HG03520 (cell line): ENCODE measurements at regions not wholly inside any gene's neighbourhood (a gene's known extent, or its start where the extent isn't known, plus 50 kb on each side); places are given as distances from the start of the nearest gene placed in this dataset.
A peak's percentile ranks its signal among the peaks of the same experiment; 100 is the strongest.
"Not testable (repeated sequence)": the region's sequence is repeated elsewhere in the genome, so short reads cannot be mapped to it uniquely, and the experiment has no call there.

Experiments used
- ATAC-seq: cut with Tn5 transposase; IDR thresholded peaks from one replicate; pipeline ENCODE4 v1.9.1; 2021; ENCODE audit warnings: mild to moderate bottlenecking, moderate library complexity; ENCODE audit not compliant: unreplicated experiment

DNA sequence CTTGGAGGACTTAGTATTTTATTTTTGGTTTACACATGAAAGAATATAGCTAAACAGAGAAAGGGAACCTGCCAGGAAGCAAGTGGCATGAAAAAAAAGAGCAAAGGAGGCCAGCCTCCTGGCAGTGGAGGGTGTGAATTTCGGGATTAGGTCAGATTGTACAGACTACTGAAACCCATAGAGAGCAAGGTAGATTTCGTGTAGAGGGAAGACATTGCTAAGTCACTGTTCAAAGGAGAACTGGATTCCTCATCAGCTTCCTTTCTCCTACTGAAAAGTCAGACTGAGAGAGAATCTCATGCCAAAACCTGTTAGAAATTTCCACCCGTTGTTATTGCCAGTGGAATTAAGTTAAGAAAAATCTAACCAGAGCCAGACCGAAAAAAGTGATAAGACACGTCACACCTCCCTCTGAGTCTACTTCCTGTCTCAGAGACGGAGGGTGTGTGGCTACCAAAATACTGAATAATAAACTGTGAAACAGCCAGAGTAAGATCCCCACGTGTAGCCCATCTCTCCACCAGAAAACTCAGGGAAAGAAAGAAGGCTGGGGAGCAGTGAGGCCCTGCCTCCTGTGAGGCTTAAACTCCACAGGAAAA is 118.8 kb downstream of the SKIDA1 start:
- no peak for ATAC-seq

DNA sequence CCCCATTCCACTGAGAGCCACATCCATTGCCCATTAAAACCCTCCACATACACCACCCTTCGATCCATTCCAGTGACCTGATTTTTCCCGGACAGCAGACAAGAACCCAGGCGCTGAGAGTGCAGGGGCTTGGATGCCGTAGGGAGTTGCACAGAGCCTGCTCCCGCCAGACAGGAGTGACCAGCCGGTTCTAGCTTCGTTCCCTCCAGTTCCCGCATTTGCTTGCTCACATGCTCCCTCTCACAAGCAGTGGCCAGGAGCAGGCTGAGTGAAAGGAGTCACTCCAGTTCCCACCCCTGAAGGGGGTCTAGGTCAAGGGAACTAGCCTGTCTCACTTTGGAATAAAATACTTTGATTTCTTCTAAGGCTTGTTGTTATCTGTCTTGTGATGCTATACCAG is 119.5 kb downstream of the SKIDA1 start:
- ATAC-seq = no peak

DNA sequence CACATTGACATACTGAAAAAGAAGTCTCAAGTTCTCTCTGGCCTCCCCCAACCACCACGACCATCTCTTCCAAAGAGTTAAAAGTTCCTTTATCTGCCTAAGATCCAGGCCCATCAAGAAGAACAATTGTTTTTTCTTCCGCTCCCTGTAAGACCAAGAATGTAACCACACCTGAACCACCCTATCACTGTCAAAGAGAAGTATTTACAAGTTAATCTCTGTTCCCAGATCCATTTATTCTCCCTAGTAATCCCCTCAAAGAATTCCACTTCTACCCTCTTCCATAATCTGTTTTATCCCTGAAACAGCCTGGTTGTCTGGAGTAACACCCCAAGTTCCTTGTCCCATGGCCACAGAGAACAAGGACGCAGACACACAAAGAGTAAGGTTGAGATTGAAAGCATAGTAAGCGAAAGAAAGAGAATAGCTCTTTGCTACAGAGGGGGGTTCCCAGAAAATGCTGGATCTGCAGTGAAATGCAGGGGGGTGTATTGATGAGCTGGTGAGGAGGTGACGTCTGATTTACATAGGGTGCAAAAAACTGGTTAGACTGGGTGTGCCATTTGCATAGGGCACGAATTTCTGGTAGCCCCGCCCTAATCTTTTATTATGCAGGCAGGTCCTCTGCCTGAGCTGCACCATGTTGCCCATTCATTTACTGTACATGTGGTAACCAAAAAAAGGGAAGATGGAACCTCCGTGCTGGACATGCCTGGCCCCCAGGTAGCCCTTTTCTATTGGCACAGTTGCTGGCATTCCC is 122.0 kb downstream of the SKIDA1 start:
- ATAC-seq = no peak

DNA sequence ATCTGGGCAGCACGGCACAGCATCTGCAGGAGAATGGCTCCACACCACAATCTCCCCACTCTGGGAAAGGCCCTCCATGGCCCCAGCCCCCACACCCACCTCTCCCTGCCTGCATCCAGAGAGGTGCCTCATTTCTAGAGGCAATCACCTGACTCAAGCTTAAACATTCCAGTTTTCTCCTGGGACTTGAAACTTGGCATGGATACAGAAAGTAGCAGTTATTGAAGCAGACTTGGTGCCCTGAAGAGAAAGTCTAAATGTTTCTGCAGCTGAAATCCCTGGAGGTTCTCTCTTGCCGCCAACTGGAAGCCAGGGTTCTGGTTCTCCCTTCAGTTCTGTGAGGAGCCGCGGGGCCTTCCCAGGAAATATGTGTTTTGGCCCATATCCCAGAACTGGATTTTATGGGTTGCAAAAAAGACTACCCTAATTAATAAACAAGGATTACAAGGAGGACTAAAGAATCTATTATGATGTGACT is 122.8 kb downstream of the SKIDA1 start:
- no peak for ATAC-seq

DNA sequence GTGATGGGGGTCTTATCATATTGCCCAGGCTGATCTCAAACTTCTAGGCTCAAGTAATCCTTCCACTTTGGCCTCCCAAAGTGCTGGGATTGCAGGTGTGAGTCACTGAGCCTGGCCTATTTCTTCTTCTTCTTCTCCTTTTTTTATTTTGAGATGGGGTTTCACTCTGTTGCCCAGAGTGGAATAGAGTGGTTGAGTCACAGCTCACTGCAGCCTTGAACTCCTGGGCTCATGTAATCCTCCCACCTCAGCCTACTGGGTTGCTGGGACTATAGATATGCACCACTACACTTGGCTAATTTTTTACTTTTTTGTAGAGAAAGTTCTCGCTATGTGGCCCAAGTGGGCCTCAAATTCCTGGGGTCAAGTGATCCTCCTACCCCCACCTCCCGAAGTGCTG is 124.3 kb downstream of the SKIDA1 start:
- ATAC-seq = no peak

DNA sequence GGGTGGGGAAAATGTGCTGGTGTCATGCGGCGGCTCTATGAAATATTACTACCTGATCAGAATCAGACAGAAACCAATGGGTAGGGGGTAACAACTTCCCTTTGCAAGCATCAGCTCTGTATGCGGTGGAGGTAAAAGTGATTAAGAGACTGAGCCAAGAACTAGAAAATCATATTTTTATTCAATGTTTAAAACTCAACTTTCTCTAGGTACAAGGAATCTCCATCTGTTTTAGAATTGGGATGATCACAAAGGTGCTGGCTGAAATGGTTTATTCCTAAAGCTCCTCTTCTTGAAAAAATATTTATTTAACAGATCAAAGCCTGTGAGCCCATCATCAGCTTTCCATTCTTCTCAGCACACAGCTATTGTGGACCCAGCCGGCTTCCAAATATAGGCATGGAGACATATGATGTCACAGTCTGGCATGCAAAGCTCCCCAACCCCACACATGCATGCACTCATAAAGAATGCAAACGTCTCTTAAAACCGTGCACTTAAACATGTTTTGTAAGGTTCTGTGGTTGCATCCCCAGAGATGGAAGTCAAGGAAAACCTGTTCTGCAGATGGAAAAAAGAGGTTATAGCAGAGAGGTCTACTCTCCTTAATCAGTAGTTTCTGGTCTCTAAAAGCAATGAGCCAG is 126.0 kb downstream of the SKIDA1 start:
- ATAC-seq = no peak

DNA sequence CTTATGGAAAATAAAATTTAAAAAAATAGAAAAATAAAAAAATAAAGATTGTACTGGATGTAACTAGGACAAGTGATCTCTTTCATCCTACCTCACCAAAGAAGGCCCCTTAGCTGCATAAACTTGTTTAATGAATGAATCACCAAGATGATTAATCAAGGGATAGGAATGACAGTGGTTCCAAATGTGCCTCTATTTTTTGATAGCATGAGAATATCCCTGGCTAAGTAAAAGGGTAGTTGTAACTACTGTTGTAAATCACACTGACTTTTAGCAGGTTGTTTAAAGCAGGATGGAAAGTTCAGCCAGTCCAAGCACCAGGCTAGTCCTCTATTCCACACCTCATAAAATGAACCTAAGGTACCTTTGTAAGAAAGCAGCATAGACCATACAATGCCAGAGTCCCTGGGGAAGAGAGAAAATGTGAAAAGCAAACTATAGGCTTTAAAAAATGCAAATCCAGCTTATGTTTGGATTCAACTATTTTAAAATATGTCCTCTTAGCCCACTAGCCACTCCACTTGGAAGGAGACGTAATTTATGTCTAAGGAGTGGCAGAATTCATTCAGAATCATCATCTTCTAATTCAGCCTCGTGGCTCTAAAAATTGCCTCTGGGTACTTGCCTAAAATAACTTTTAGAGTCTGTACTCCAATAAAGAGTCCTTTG is 126.8 kb downstream of the SKIDA1 start:
- ATAC-seq = no peak

DNA sequence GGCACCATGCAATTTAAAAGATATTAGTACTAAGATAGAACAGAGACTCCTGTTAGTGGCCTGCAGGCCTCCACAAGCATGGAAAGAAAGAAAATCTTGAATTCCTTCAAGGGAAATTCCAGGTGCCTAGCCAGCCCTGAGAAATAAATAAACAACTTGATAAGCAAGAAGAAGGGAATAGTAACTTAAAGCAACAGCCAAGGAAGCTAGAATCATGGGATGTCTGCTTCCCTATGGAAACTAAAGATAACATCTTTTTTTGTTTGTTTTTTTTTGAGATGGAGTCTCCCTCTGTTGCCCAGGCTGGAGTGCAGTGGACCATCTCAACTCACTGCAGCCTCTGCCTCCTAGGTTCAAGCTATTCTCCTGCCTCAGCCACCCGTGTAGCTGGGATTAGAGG is 128.6 kb downstream of the SKIDA1 start:
- ATAC-seq = no peak

DNA sequence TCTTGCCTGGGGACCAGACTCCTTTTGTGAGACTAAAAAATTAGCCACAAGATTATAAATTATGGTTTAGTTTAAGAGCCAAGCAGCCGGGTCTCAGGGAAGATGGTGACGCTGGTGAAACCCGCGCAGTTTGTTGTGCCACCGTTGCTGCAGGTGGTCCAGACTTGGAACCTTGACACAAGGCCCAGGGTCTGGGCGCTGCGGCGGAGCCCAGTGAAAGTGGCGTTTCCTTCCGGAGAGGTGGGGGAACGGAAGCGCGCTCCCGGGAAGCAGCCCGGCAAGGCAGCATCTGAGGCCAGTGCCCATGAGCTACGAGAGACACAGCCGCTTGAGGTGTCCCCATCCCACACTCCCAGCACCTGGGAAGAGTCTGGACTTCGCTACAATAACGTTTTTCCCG is 131.6 kb downstream of the SKIDA1 start:
- no peak for ATAC-seq

DNA sequence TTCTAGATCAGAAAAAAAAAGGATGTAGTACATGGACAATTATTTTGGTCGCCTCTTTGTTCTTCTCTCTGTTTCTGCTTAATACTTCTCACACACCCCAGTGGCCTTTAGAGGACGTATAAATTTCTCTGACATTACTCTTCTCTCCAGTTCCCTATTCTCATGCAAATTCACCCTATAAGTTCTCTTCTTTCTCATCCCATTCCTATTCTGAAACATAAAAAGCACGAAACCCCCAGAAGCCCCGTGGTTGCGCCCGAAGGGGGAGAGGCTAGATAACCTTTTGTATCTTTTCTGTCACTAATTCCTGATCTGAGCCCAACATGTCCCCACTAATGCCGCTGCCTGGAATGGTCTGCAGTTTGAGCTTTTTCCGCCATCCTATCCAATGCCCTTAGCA is 136.9 kb downstream of the SKIDA1 start:
- ATAC-seq = no peak

DNA sequence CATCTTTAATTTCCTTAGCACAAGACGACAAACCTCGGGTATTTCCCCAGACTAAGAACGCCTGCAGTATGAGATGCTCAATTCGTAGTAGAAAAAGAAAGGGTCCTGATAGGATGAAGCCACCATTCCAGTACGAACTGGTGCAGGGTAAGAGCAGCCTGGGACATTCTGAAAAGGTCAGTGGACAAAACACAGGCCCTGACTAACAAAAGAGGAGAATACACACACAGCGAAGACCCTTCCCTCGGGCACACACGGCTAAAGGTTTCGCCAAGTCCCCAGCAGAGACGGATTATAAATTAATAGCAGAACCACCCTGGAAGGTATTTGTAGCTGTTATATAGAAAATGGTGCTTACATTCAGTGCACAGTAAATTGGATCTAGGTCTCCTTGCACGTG is 137.6 kb downstream of the SKIDA1 start:
- no peak for ATAC-seq

DNA sequence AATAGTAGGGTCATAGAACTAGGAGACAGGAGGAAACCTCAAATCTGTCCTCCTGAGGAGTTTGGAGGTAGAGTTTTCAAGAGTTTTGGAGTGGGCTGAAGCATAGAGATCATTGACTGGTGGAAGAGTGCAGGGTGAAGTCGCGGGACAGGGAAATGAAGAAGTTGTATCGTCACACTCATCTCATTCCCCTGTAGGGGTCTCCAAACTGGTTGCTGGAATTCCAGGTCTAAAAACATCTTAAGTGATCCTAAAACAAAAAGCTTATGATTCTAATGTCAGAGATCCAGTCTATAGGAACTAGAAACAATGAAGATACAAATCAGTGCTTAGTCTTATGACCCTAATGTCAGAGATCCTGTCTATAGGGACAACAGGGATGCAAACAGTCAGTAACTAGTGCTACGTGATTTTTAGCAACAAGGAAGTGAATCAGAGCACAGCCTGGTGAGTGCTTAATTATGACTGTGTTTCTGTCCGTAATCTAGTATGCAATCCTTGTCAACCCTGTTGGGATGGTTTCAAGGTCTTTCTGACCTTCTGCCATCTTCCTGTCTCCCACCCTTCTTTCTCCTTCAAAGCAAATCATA is 139.4 kb downstream of the SKIDA1 start:
- ATAC-seq = no peak

DNA sequence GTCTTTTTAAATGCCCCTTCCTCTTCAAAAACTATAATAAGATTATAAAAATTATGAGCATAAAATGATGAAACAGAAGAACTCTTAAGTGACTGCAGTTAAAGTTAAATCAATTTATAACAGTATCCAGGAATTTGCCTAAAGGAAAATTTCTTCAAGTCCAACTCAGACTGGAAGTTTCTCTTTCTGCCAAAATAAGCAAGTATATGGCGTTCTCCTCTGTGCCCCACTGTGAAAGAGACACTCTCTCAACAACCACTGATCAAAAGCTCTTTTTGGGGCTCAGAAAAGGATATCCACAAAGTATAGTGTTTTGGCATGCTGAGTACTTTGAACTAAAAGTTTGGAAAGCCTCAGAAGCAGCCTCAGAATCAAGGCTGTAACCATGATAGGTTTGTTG is 139.9 kb downstream of the SKIDA1 start:
- no peak for ATAC-seq

DNA sequence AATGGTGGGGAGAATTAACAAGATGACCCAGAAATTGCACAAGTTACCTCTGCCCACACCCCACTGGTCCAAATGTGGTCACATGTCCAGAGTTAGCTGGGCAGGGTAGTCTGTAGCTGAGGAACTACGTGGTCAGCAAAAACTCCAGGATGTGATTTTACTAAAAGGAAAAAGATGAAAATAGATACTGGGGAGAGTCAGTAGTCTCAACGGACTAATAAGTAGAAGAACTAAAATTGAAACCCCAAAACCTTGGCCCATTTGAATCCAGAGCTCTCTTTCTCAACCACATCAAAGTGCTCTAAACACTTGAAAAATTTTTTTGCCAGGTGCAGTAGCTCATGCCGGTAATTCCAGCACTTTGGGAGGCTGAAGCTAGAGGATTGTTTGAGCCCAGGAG is 146.3 kb downstream of the SKIDA1 start:
- ATAC-seq = no peak

DNA sequence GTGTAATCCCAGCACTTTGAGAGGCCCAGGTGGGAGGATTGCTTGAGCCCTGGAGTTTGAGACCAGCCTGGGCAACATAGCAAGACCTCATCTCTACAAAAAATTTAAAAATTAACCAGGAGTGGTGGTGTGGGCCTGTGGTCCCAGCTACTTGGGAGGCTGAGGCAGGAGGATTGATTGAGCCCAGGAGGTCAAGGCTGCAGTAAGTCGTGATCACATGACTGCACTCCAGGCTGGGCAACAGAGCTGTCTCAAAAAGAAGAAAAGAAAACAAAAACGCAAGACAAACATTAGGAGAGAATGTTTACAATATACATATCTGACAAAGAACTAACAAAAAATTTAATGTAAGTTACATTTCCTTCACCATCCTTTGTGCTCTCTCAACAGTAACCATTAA is 150.2 kb downstream of the SKIDA1 start:
- not testable (repeated sequence) for ATAC-seq

DNA sequence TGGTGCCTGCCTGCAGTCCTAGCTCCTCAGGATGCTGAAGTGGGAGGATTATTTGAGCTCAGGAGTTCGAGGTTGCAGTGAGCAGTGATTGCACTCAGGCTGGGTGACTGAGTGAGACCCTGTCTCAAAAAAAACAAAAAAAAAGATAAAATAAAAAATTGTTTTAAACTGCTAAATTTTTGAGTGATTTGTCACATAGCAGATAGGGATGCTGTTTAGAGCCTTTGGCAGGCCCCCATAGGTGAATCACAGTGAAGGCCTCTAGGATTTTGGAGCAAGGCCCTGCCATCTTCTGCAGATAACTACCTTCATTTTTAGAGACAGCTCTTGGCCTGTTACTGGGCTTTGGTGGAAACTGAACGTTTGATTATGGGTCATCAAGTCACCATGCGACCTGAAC is 151.6 kb downstream of the SKIDA1 start:
- ATAC-seq = not testable (repeated sequence)

DNA sequence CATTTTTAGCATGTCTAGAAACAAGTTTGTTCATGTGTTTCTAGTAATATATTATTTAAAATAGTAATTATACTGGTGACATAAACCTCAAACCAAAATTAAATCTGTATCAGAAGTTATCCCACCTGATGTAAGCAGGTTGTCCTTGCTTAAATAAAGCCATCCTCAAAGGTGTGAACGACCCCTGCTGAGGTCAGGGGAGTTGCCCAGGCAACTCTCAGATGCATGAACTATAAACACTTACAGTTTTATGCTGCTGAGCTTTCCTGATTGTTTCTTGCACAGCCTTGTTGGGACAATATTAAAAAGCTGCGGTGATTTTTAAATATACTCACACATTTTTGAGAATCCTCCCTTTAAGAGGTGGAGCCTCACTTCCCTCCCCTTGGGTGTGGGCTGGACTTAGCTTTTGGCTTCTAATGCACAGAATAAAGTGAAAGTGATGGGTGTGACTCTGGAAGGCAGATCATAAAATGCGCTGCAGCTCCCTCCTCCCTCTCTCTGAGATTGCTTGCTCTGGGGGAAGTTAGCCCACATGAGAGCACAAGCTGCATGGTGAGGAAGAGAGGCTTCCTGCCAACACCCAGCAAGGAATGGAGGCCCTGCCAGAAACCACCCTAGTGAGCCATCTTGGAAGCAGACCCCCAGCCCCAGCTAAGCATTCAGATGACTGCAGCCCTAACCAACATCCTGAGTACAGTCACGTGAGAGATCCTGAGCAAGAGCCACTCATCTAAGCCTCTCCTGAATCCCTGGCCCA is 152.7 kb downstream of the SKIDA1 start:
- ATAC-seq = peak; percentile 72

DNA sequence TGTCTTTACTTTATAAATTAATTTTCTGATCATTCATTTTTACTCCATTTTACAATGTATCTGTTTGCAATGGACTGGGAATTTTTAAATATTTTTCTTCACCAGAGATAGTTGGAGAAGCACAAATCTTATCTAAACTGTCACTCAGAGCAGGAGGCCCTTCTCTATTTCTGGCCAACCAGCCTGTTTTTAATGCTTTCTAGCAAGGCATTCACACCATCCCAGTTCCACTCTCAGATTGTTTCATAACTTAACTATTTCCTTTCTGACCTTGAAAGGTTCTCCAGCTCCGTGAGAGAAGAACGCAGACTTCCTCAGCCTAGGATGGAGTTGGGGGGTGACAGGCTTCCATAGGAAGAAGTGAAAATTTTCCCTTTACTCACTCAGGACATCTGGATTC is 155.8 kb downstream of the SKIDA1 start:
- ATAC-seq = no peak

DNA sequence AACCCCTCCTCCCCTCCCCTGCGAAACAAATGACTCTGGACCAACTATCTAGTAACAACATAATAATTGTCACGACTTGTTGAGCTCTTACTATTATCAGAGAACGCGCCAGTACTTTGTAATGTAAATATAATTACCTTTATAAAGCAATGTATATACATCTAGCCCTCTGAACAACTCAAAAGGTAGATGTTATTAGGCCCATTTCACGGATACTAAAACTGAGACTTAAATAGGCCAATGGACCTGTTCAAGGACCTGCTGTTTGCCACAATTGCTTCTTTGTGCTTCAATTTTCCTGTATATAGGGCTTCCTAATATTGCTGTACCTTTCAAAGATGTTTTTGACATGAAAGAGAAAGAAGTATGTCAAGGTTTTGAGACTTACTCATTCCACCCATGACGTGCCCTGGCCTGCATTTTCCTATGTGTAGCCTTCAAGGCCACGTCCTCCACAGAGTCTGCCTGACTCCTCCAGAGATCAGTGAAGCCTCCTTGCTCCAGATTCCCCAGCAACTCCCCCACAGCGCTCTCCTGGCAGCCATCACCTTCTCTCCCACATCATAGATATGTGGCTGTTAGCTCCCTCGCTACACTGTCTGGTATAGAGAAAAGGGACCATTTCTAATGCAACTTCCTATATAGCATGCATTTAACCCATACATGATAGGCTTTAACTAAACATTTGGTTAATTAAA is 156.6 kb downstream of the SKIDA1 start:
- no peak for ATAC-seq

DNA sequence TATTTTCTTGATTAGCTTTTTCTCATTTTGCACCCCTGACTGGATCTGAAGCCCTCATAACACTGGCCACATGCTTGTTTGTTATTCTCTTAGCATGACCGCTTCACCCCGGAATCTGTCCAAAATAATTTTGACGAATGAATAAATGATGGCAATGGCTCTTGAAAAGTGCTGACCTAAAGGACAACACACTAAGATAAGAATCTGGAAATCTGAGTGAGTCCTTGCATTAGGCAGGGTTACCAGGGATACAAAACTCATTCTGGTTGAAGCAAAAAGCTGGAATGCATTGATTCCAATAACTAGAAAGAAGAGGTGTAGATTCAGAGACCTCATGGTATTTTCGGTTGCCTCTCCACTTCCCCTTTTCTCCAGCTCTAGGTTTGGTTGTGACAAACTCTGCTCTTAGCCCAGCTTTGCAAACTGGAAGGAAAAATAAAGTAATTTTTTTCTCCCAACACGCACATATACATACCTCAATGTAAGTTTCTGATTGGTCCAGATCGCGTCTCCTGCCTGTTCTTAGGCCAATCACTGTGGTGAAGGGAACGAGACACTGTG is 157.4 kb downstream of the SKIDA1 start:
- ATAC-seq = peak; percentile 67
